SIG-M5 treated with dmso at 0.1 percent for 504 hours (cell line): ENCODE measurements at regions not wholly inside any gene's neighbourhood (a gene's known extent, or its start where the extent isn't known, plus 50 kb on each side); places are given as distances from the start of the nearest gene placed in this dataset.
"Not testable (repeated sequence)": the region's sequence is repeated elsewhere in the genome, so short reads cannot be mapped to it uniquely, and the experiment has no call there.

Experiments used
- DNase-seq: peaks from one replicate; lab custom pipeline; 2025; ENCODE audit not compliant: unreplicated experiment; lab: John Stamatoyannopoulos, UW

- DNase-seq, result no peak
Measured at GRCh38 chr20:51306081-51306480, 236.4 kb downstream of the NFATC2 start.

GRCh38 chr20:51305316-51306052, 237.0 kb downstream of the NFATC2 start:
- no peak for DNase-seq

- DNase-seq, result no peak
Measured at GRCh38 chr20:51303731-51304670, 238.5 kb downstream of the NFATC2 start.

- DNase-seq, result no peak
Measured at GRCh38 chr20:51301026-51301425, 241.5 kb downstream of the NFATC2 start.

GRCh38 chr20:51300104-51300503, 242.4 kb downstream of the NFATC2 start:
- DNase-seq, result no peak

- no peak for DNase-seq
Measured at GRCh38 chr20:51299413-51299812, 243.1 kb downstream of the NFATC2 start.

- no peak for DNase-seq
Measured at GRCh38 chr20:51298141-51298749, 244.3 kb downstream of the NFATC2 start.

- DNase-seq, result no peak
Measured at GRCh38 chr20:51287628-51288413, 254.7 kb downstream of the NFATC2 start.

GRCh38 chr20:51286758-51287157, 255.8 kb downstream of the NFATC2 start:
- no peak for DNase-seq

- no peak for DNase-seq
Measured at GRCh38 chr20:51285684-51286083, 256.8 kb downstream of the NFATC2 start.

- no peak for DNase-seq
Measured at GRCh38 chr20:51284871-51285270, 257.6 kb downstream of the NFATC2 start.

GRCh38 chr20:51284176-51284575, 258.3 kb downstream of the NFATC2 start:
- DNase-seq, result no peak

- no peak for DNase-seq
Measured at GRCh38 chr20:51281521-51281920, 258.6 kb upstream of the KCNG1 start.

- no peak for DNase-seq
Measured at GRCh38 chr20:51280047-51280446, 257.1 kb upstream of the KCNG1 start.

GRCh38 chr20:51277961-51278360, 255.1 kb upstream of the KCNG1 start:
- DNase-seq, result no peak

GRCh38 chr20:51276296-51276695, 253.4 kb upstream of the KCNG1 start:
- DNase-seq, result no peak

GRCh38 chr20:51275826-51276225, 252.9 kb upstream of the KCNG1 start:
- no peak for DNase-seq

GRCh38 chr20:51275181-51275580, 252.3 kb upstream of the KCNG1 start:
- no peak for DNase-seq

GRCh38 chr20:51272401-51272800, 249.5 kb upstream of the KCNG1 start:
- DNase-seq, result peak; percentile 13

- no peak for DNase-seq
Measured at GRCh38 chr20:51271931-51272330, 249.0 kb upstream of the KCNG1 start.

GRCh38 chr20:51271289-51271688, 248.4 kb upstream of the KCNG1 start:
- DNase-seq, result not testable (repeated sequence)
